ENCODE measurements at regions not wholly inside any gene's neighbourhood (a gene's known extent, or its start where the extent isn't known, plus 50 kb on each side); places are given as distances from the start of the nearest gene placed in this dataset.

- no peak for DNase-seq
Observed at GRCh38 chr11:15589070-15589626, 474.4 kb downstream of the INSC start.

DNA sequence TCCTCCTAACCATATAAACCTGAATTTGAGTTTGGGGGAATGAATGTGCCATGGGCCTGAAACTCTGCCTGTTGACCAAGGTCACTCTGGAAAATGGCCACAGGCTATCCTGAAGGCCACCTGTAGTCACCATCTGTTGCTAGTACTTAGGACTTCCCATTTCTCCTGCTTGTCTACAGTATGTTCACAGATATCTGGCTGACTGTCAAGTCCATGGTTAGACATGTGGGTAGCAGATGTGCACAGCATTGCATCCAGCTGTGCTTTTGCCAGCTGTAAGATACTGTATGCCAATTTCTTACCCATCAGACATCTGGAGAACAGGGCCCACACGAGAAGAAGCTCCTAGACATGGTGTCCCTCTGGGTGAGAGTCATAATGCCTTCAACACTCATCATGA lies 475.4 kb downstream of the INSC start:
- no peak for DNase-seq

DNA sequence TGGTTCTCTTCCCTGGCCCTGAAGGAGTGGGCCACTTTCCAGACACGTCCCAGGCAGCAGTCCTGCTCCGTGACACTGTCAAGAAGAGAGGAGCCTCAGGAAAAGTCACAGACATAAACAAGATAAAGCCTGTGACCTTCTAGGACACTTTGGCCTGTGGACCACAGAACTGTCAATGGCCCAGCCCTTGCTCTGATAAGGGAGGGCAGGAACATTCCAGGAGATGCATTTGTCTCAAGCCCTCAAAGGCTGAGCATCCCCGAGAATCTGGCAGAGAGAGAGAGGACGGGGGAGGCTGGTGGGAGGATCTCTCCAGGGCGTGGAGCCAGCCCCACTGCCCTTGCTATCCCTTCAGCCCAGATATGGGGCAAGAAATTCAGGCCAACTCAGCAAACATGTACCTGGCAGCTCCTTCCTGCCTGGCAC lies 476.4 kb downstream of the INSC start:
- DNase-seq: no peak

GRCh38 chr11:15594607-15595006 lies 479.9 kb downstream of the INSC start:
- DNase-seq: no peak

- no peak for DNase-seq
Observed at GRCh38 chr11:15599376-15599775, 484.7 kb downstream of the INSC start.

GRCh38 chr11:15602047-15602446 lies 487.3 kb downstream of the INSC start:
- no peak for DNase-seq

- no peak for DNase-seq
Observed at GRCh38 chr11:15602785-15603567, 488.3 kb downstream of the INSC start.

GRCh38 chr11:15605094-15605493 lies 490.4 kb downstream of the INSC start:
- no peak for DNase-seq

DNA sequence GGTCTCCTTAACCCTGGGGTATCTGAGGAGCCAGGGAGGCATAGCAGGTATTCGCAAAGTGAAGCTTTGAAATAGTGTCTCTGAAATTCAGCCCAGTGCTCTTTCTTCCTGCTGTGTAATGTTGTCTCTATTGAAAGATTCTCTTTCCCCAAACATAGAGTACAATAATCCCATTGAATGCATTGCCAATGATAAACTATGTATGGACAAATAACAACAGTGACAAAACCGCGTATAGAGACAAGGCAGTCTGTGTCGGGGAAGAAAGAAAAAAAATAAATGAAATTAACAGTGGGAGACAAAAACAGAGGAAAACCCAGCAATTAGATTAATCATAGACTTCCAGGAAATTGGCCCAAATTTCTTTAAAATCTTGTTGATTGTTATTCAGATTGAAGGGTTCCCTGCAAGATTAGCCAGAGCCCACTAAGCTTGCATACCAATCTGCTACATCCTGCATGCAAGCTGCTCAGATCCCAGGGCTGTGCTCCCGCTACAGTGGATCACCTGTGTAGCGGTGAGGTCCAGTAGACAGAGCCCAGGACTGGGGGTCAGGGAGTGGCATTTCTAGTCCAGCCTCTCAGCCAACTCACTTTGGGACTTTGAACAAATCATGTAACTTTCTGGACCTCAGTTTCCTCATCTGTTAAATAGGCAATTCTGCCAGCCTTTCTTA lies 492.8 kb downstream of the INSC start:
- DNase-seq: no peak

GRCh38 chr11:15609445-15609844 lies 494.7 kb downstream of the INSC start:
- no peak for DNase-seq

GRCh38 chr11:15610881-15611280 lies 496.2 kb downstream of the INSC start:
- no peak for DNase-seq

GRCh38 chr11:15613251-15613650 lies 498.5 kb downstream of the INSC start:
- no peak for DNase-seq

- DNase-seq: no peak
Observed at GRCh38 chr11:15613789-15614188, 499.1 kb downstream of the INSC start.

DNA sequence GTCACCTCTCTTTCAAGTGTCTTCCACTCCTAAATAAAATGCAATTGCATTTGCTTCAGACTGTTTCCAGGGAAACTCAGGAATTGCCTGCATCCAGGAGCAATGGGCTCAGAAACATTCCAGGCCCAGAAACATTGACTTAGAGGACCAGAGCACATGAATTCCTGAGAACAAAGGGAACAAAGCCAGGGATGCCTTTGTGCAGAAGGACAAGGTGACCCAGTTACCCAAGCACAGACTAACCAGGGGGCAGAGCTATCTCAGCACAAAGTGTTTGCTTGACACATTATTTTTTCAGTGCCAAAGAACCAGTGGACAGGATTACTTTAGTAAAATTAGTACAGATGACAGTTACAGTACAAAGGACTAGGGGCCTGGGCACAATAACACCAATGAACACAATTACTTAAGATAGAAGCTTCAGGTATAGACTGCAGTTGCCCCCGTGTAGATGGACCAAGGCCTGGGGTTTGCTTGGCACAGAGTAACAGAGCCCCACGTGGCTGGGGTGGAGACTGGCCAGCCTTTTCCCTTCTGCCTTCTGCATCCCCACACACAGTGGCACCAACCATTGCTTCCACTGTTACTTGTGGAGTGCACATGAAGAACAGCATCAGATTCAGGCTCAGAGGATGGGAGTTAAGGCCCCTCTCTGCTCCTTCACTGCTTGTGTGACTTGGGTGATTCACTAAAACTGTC lies 500.8 kb downstream of the INSC start:
- DNase-seq: no peak

DNA sequence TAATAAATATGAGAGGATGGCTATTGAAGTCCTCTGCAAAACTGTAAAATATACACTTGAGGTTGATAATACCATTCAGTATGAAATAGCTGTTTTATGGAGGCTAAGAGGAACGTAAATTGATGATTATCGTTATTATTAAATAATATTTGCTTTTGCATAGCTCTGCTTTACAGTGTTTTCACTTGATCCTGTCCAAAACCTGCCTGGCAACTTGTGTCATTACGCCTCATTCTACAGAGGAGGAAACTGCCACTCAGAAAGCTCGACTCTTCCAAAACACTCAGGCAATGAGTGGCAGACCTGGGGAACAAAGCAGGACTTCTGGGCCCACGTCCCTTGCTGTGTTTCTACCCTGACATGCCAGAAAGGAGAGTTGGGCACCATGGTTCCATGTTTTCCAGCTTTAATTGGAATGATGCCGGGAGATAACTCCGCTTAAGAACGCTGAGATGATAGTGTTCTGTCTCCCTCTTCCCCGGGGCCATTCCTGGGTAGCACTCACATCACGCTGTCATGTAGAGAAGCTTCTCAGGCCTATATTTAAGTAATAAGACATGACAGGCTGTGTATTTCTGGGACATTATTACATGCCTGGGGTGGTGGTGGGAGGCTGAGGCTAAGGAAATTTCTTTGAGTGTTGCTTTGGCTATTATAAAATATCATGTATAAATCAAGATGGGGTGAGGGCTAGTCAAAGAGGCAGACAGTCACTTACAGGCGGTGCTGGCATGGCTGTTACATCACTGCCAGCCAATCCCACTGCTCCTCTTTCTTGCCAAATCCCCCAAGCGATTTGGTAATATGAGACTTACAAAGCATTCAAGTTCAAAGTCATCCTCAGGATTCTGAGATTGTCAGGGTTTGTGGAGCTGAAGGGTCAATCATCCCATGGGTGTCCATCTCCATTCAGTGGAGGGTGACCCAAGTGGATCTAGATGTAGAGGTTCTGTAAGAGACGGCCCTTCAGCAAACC lies 501.7 kb downstream of the INSC start:
- DNase-seq: no peak

DNA sequence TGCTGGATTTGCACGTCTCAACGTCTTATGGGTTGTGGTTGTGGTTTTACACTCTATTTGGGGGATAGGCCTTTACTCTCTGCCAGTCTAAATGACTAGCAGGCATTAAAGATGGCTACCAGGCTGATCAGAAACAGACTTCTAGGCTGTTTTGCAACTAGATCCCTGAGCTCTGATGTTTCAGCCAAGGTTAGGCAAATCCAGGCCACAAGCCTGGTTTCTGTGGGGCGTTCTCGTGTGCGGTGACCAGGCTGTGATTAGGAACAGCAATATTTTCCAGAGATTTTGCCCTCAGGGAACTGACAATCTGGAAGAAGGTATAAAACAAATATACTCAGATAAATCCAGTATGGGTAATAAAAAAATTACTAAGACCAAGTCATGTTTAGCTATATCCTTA lies 502.4 kb downstream of the INSC start:
- no peak for DNase-seq

DNA sequence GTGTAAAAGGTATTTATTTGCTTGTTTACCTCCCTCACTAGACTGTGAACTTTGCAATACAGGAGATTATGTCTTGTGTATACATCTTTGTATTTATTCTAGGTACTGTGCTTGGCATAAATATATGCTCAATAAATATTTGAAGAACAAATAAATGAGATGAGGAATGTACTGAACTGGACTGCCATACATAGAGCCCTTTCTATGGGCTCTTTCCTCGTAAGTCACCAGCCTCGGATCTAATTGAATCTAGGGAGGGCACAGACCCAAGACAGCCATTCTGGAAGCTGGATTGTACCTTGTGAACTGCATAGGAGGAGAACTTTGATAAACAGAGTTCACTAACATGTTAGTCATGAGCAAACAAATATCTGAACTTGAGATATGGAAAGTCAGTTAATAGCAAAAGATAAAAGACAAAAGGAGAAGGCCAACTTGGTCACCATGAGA lies 503.9 kb downstream of the INSC start:
- no peak for DNase-seq

DNA sequence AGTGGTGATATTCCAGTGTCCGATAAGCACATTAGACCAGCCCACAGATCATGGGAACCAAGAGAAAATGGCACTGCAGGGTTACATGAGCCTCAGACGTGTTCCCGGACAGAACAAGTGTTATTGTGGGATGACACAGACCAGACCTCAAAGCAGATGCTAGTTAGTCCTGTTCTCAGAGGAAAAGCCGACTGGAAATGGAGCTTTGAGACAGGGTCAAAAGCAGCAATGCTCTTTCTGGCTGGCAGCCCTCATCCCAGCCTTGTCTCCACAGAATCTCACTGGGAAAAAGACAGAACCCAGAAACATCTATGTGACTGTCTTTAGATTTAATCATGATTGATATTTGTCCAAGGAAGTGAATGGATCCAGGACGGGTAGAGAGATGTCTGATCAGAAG lies 506.8 kb downstream of the INSC start:
- DNase-seq: no peak

- DNase-seq: no peak
Observed at GRCh38 chr11:15622231-15622890, 507.6 kb downstream of the INSC start.

GRCh38 chr11:15624701-15625100 lies 510.0 kb downstream of the INSC start:
- no peak for DNase-seq

- DNase-seq: no peak
Observed at GRCh38 chr11:15625691-15626090, 511.0 kb downstream of the INSC start.

- DNase-seq: no peak
Observed at GRCh38 chr11:15627560-15627959, 512.8 kb downstream of the INSC start.
